Naive thymus-derived CD8-positive, alpha-beta T cell (primary cell): ENCODE measurements at regions not wholly inside any gene's neighbourhood (a gene's known extent, or its start where the extent isn't known, plus 50 kb on each side); places are given as distances from the start of the nearest gene placed in this dataset.
"Not testable (repeated sequence)": the region's sequence is repeated elsewhere in the genome, so short reads cannot be mapped to it uniquely, and the experiment has no call there.

ENCODE experiments used
- ATAC-seq, 2 donors: fragments of 150-1000 bp; cut with Tn5 transposase in 1 of 2; sonication (Bioruptor Pico), chemical (Tn5 transposase) in 1 of 2; 1 replicate in 1 of 2; 2 replicates in 1 of 2; pipeline ENCODE4 v1.10.0; 2021; ENCODE audit warnings: mild to moderate bottlenecking in 2 of 2, moderate library complexity in 2 of 2
- POLR2A ChIA-PET: fragments of 350-600 bp; sonication (Branson Sonifier 250); formaldehyde crosslinking; loops from one replicate; lab custom pipeline; 2021; ENCODE audit warnings: antibody characterized with exemption; lab: Charles Lee
- DNase-seq, 10 donors: peaks; one replicate each; pipeline versions ENCODE4 v3.0.0 to v3.0.0-alpha.2; 2020 to 2022
- H3K27ac Mint-ChIP-seq, 10 donors: one replicate each; pipeline ENCODE4 v1.8.0; 2020 to 2022; ENCODE audit warnings: mild to moderate bottlenecking in 10 of 10, mixed read lengths in 10 of 10, moderate library complexity in 4 of 10, inconsistent platforms in 1 of 10
- H3K27me3 Mint-ChIP-seq, 5 donors: one replicate each; pipeline ENCODE4 v1.8.0; 2021 to 2022; ENCODE audit warnings: mixed read lengths in 5 of 5
- H3K36me3 Mint-ChIP-seq, 3 donors: one replicate each; pipeline ENCODE4 v1.8.0; 2020 to 2022; ENCODE audit warnings: mixed read lengths in 3 of 3, mild to moderate bottlenecking in 2 of 3, inconsistent platforms in 1 of 3
- H3K4me1 Mint-ChIP-seq, 4 donors: one replicate each; pipeline ENCODE4 v1.8.0; 2021 to 2022; ENCODE audit warnings: mixed read lengths in 4 of 4
- H3K4me3 Mint-ChIP-seq, 10 donors: one replicate each; pipeline ENCODE4 v1.8.0; 2020 to 2022; ENCODE audit warnings: mild to moderate bottlenecking in 10 of 10, mixed read lengths in 10 of 10, moderate library complexity in 6 of 10, inconsistent platforms in 1 of 10
- H3K9me3 Mint-ChIP-seq, 9 donors: one replicate each; pipeline ENCODE4 v1.8.0; 2020 to 2022; ENCODE audit warnings: mixed read lengths in 9 of 9, mild to moderate bottlenecking in 3 of 9, inconsistent platforms in 1 of 9, moderate library complexity in 1 of 9

DNA sequence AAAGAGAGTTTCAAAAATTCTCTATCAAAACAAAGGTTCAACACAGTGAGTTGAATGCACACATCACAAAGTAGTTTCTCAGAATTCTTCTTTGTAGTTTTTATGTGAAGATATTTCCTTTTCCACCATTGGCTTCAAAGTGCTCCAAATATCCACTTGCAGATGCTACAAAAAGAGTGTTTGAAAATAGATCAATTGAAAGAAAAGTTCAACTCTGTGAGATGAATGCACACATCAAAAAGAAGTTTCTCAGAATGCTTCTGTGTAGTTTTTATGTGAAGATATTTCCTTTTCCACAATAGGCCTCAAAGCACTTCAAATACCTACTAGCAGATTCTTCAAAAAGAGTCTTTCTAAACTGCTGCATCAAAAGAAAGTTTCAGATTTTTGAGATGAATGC lies 298.3 kb upstream of the DEFB115 start:
- H3K4me1 Mint-ChIP-seq, H3K4me3 Mint-ChIP-seq, H3K36me3 Mint-ChIP-seq, H3K27ac Mint-ChIP-seq, ATAC-seq, H3K27me3 Mint-ChIP-seq, DNase-seq, POLR2A ChIA-PET: not testable (repeated sequence)
- H3K9me3 Mint-ChIP-seq: peaks cover 0 to 42% (median 14%) of the 10 kb centered on the region in 9 donors

GRCh38 chr20:30963591-30963990 lies 293.9 kb upstream of the DEFB115 start:
- DNase-seq (no peak), ATAC-seq (no peak)
- POLR2A ChIA-PET: no interaction called here
- no peak overlapping the region for H3K27ac Mint-ChIP-seq
- H3K4me1 Mint-ChIP-seq: peaks cover 0 to 5% (median under 1%) of the 10 kb centered on the region in 4 donors
- peaks cover 0 to 10% (median 0%) of the 10 kb centered on the region in 3 donors for H3K36me3 Mint-ChIP-seq
- H3K27me3 Mint-ChIP-seq: no peaks in the 10 kb centered on the region
- no peak overlapping the region for H3K4me3 Mint-ChIP-seq
- peaks cover 0 to 34% (median 11%) of the 10 kb centered on the region in 9 donors for H3K9me3 Mint-ChIP-seq

DNA sequence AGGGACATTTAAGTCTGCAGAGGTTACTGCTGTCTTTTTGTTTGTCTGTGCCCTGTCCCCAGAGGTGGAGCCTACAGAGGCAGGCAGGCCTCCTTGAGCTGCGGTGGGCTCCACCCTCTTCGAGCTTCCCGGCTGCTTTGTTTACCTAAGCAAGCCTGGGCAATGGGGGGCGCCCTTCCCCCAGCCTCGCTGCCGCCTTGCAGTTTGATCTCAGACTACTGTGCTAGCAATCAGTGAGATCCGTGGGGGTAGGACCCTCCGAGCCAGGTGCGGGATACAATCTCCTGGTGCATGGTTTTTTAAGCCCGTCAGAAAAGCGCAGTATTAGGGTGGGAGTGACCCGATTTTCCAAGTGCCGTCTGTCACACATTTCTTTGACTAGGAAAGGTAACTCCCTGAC lies 281.6 kb upstream of the DEFB115 start:
- Mint-ChIP-seq H3K9me3 (peaks cover 0 to 44% (median 22%) of the 10 kb centered on the region in 9 donors), H3K36me3 (peaks cover 0 to 12% (median 6%) of the 10 kb centered on the region in 3 donors)
- H3K27ac Mint-ChIP-seq, H3K27me3 Mint-ChIP-seq, ATAC-seq, H3K4me1 Mint-ChIP-seq, H3K4me3 Mint-ChIP-seq, POLR2A ChIA-PET, DNase-seq: not testable (repeated sequence)

GRCh38 chr20:30985386-30985785 lies 272.1 kb upstream of the DEFB115 start:
- peaks cover 10 to 56% (median 23%) of the 10 kb centered on the region in 9 donors for H3K9me3 Mint-ChIP-seq
- ATAC-seq: no peak
- POLR2A ChIA-PET: no interaction called here
- H3K27me3 Mint-ChIP-seq: peaks cover 0 to 3% (median 0%) of the 10 kb centered on the region in 5 donors
- no peak overlapping the region for H3K4me3 Mint-ChIP-seq
- H3K27ac Mint-ChIP-seq: no peak overlapping the region
- H3K36me3 Mint-ChIP-seq: peaks cover 0 to 10% (median 5%) of the 10 kb centered on the region in 3 donors
- DNase-seq: no peak
- no peaks in the 10 kb centered on the region for H3K4me1 Mint-ChIP-seq
